ENCODE measurements at regions not wholly inside any gene's neighbourhood (a gene's known extent, or its start where the extent isn't known, plus 50 kb on each side); places are given as distances from the start of the nearest gene placed in this dataset.

DNA sequence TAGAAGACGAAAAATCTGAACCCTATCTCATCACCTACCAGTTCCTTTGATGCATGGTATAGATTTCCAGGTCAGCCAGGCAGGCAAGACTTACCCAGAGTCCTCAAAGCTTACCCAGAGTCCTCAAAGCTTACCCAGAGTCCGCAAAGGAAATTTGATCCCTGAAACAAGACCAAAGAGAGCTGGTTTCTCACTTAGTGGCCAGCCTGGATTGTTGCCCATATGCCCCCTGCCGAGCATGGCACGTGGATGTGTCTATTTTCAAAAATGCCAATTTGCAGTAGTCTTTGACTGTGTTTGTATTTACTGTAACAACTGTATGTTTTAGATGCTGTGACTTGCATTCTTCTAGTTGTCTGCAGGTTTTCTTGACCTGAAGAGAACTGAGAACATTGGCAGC is 120.2 kb upstream of the STARD3NL start:
- TF ChIP-seq, protein P1, sequence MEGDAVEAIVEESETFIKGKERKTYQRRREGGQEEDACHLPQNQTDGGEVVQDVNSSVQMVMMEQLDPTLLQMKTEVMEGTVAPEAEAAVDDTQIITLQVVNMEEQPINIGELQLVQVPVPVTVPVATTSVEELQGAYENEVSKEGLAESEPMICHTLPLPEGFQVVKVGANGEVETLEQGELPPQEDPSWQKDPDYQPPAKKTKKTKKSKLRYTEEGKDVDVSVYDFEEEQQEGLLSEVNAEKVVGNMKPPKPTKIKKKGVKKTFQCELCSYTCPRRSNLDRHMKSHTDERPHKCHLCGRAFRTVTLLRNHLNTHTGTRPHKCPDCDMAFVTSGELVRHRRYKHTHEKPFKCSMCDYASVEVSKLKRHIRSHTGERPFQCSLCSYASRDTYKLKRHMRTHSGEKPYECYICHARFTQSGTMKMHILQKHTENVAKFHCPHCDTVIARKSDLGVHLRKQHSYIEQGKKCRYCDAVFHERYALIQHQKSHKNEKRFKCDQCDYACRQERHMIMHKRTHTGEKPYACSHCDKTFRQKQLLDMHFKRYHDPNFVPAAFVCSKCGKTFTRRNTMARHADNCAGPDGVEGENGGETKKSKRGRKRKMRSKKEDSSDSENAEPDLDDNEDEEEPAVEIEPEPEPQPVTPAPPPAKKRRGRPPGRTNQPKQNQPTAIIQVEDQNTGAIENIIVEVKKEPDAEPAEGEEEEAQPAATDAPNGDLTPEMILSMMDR (conservative IDR thresholded peaks at IDR 0.05): no peak
- TF ChIP-seq ZFX (IDR thresholded peaks at IDR 0.05): no peak
